Neural progenitor cell (in vitro differentiated cells): ENCODE measurements at regions not wholly inside any gene's neighbourhood (a gene's known extent, or its start where the extent isn't known, plus 50 kb on each side); places are given as distances from the start of the nearest gene placed in this dataset.

Experiments used
- DNase-seq: peaks from one replicate; pipeline ENCODE4 v3.0.0-alpha.2; 2016; ENCODE audit warnings: low spot score
- H2AFZ ChIP-seq: fragments of 200-600 bp; sonication (generic); replicated peaks from 2 replicates; pipeline ENCODE4 v1.6.1; 2016; ENCODE audit warnings: antibody characterized with exemption
- H3F3A ChIP-seq: fragments of 200-600 bp; sonication (generic); 2 replicates; pipeline ENCODE4 v1.6.1; 2016; ENCODE audit warnings: antibody characterized with exemption, low read depth
- H3K27ac ChIP-seq: fragments of 200-600 bp; sonication (generic); 2 replicates; pipeline ENCODE4 v1.5.1; 2016; ENCODE audit warnings: mild to moderate bottlenecking
- H3K27me3 ChIP-seq: fragments of 200-600 bp; sonication (generic); 2 replicates; pipeline ENCODE4 v1.6.1; 2016; ENCODE audit warnings: mild to moderate bottlenecking, moderate library complexity
- H3K36me3 ChIP-seq: fragments of 200-600 bp; sonication (generic); 2 replicates; pipeline ENCODE4 v1.5.1; 2016
- H3K4me1 ChIP-seq: fragments of 200-600 bp; sonication (generic); 2 replicates; pipeline ENCODE4 v1.6.1; 2016; ENCODE audit warnings: mixed run types
- H3K4me2 ChIP-seq: fragments of 200-600 bp; sonication (generic); 2 replicates; pipeline ENCODE4 v1.6.1; 2016
- H3K4me3 ChIP-seq: fragments of 200-600 bp; sonication (generic); 2 replicates; pipeline ENCODE4 v1.5.1; 2016
- H3K79me2 ChIP-seq: fragments of 200-600 bp; sonication (generic); 2 replicates; pipeline ENCODE4 v1.6.1; 2016; ENCODE audit warnings: low read depth
- H3K9ac ChIP-seq: fragments of 200-600 bp; sonication (generic); 2 replicates; pipeline ENCODE4 v1.6.1; 2016
- H3K9me3 ChIP-seq: fragments of 200-600 bp; sonication (generic); 2 replicates; pipeline ENCODE4 v1.5.1; 2016; ENCODE audit warnings: low read depth
- H4K20me1 ChIP-seq: fragments of 200-600 bp; sonication (generic); 2 replicates; pipeline ENCODE4 v1.6.1; 2016; ENCODE audit warnings: low read depth
- H3K27ac Mint-ChIP-seq: 3 replicates; pipeline ENCODE4 v1.8.0; 2021; ENCODE audit warnings: mixed read lengths
- H3K27me3 Mint-ChIP-seq: 2 replicates; pipeline ENCODE4 v1.8.0; 2022; ENCODE audit warnings: low read depth, mild to moderate bottlenecking, inconsistent platforms, moderate library complexity, mixed read lengths; ENCODE audit not compliant: insufficient read depth
- H3K36me3 Mint-ChIP-seq: 3 replicates; pipeline ENCODE4 v1.8.0; 2021; ENCODE audit warnings: mixed read lengths
- H3K4me1 Mint-ChIP-seq: 3 replicates; pipeline ENCODE4 v1.8.0; 2021; ENCODE audit warnings: mixed read lengths
- H3K4me3 Mint-ChIP-seq: 3 replicates; pipeline ENCODE4 v1.8.0; 2021; ENCODE audit warnings: mild to moderate bottlenecking, moderate library complexity, mixed read lengths
- H3K9me3 Mint-ChIP-seq: 3 replicates; pipeline ENCODE4 v1.8.0; 2020; ENCODE audit warnings: mixed read lengths
- CTCF ChIP-seq: fragments of 200-600 bp; sonication (generic); IDR thresholded peaks from 2 replicates; pipeline ENCODE4 v1.5.1; 2017; ENCODE audit warnings: antibody characterized with exemption, mild to moderate bottlenecking
- EZH2 ChIP-seq: fragments of 200-600 bp; sonication (generic); IDR thresholded peaks from 2 replicates; pipeline ENCODE4 v1.6.1; 2017; ENCODE audit warnings: antibody characterized with exemption, mild to moderate bottlenecking, moderate library complexity
- EZH2phosphoT487 ChIP-seq: fragments of 200-600 bp; sonication (generic); IDR thresholded peaks from 2 replicates; pipeline ENCODE4 v1.6.1; 2017; ENCODE audit warnings: antibody characterized with exemption

GRCh38 chr12:90069711-90070110, 361.1 kb upstream of the ATP2B1 start:
- Histone ChIP-seq H3K4me1 (peaks cover 8% of the 10 kb centered on the region), H3K27me3 (no peaks in the 10 kb centered on the region), H3K79me2 (no peaks in the 10 kb centered on the region), H3K27ac (no peak overlapping the region), H3K4me3 (no peak overlapping the region), H4K20me1 (no peaks in the 10 kb centered on the region), H2AFZ (no peak overlapping the region), H3K9me3 (no peaks in the 10 kb centered on the region), H3K36me3 (no peaks in the 10 kb centered on the region), H3F3A (no peaks in the 10 kb centered on the region), H3K9ac (no peak overlapping the region), H3K4me2 (no peak overlapping the region)
- H3K4me3 Mint-ChIP-seq: no peak overlapping the region
- H3K27me3 Mint-ChIP-seq: peaks cover 2% of the 10 kb centered on the region
- TF ChIP-seq CTCF (no peak), EZH2phosphoT487 (no peak), EZH2 (no peak)
- H3K9me3 Mint-ChIP-seq: peaks cover 15% of the 10 kb centered on the region
- H3K36me3 Mint-ChIP-seq: peaks cover 3% of the 10 kb centered on the region
- no peak for DNase-seq
- peak overlapping the region; percentile 36 for H3K27ac Mint-ChIP-seq
- H3K4me1 Mint-ChIP-seq: peaks cover 17% of the 10 kb centered on the region

DNA sequence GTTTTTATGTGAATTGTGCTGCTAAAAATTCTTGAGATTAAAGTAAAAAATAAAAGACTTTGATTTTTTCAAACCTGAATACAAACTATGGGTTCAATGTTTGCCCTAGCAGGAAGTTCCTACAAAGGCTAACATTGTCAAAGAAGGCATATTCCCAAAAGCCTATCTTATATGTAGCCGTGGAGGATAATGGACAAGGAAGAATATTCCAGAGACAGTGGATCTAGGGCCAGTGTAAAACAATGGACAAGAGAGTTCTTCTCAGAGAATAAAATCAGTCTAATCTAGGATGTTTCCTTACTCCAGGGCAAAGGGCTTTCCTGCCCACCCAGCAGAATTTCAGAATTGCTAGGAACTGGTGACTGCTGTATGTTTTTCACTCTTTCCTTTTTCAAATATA, 359.2 kb upstream of the ATP2B1 start:
- Histone ChIP-seq H3F3A (no peaks in the 10 kb centered on the region), H2AFZ (no peak overlapping the region), H3K4me3 (no peak overlapping the region), H3K9ac (no peak overlapping the region), H3K27ac (no peak overlapping the region), H3K4me2 (no peak overlapping the region), H3K79me2 (no peaks in the 10 kb centered on the region), H3K27me3 (no peaks in the 10 kb centered on the region), H3K36me3 (no peaks in the 10 kb centered on the region), H4K20me1 (no peaks in the 10 kb centered on the region), H3K4me1 (peaks cover 9% of the 10 kb centered on the region), H3K9me3 (no peaks in the 10 kb centered on the region)
- Mint-ChIP-seq H3K4me1 (peaks cover 20% of the 10 kb centered on the region), H3K27ac (no peak overlapping the region), H3K36me3 (peaks cover 3% of the 10 kb centered on the region), H3K27me3 (no peaks in the 10 kb centered on the region), H3K4me3 (no peak overlapping the region), H3K9me3 (peaks cover 15% of the 10 kb centered on the region)
- DNase-seq: no peak
- TF ChIP-seq EZH2phosphoT487 (no peak), CTCF (no peak), EZH2 (no peak)

- Histone ChIP-seq H3K4me2 (peak overlapping the region; percentile 8), H3K79me2 (no peaks in the 10 kb centered on the region), H3K36me3 (no peaks in the 10 kb centered on the region), H2AFZ (peak overlapping the region; percentile 29), H3F3A (no peaks in the 10 kb centered on the region), H3K27ac (no peak overlapping the region), H3K27me3 (no peaks in the 10 kb centered on the region), H3K4me1 (peaks cover 9% of the 10 kb centered on the region), H3K4me3 (no peak overlapping the region), H3K9me3 (no peaks in the 10 kb centered on the region), H4K20me1 (no peaks in the 10 kb centered on the region), H3K9ac (no peak overlapping the region)
- H3K27ac Mint-ChIP-seq: peak overlapping the region; percentile 13
- H3K36me3 Mint-ChIP-seq: no peaks in the 10 kb centered on the region
- H3K4me1 Mint-ChIP-seq: peaks cover 16% of the 10 kb centered on the region
- TF ChIP-seq CTCF: no peak
- TF ChIP-seq EZH2phosphoT487: no peak
- no peak for TF ChIP-seq EZH2
- no peaks in the 10 kb centered on the region for H3K27me3 Mint-ChIP-seq
- H3K4me3 Mint-ChIP-seq: no peak overlapping the region
- H3K9me3 Mint-ChIP-seq: peaks cover 7% of the 10 kb centered on the region
- DNase-seq: no peak
Observed at GRCh38 chr12:90064852-90065801, 356.5 kb upstream of the ATP2B1 start.
